ENCODE measurements at regions not wholly inside any gene's neighbourhood (a gene's known extent, or its start where the extent isn't known, plus 50 kb on each side); places are given as distances from the start of the nearest gene placed in this dataset.

DNA sequence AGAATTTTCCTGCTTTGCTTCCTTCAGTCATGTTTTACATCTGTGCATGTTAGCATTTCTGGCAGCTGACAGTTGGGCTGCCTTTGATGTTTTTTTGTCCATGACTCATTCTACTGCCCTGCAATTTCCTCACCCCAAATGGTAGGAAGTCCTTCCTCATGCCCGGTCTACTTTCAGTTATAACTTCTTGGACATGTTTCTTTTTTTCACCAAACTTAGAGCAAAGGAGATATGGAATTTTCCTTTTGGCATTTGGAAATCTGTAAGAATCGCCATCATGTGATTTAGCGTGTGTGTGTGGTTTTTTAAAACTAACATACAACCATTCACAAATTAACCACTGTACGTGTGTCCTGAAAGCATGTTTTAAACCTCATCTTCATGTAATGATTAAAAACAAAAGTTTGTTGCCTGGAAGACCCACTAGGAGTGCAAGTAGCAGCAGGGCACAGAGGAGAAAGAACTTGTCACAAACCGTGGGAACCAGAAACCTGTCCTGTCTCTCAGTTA, 430.7 kb upstream of the CFAP20DC start:
- DNase-seq: no peak
- in situ Hi-C loops (cut with MboI; ENCODE audit: low pct_unique_long_range_greater_than_20kb, low sequenced_read_pairs): no loop called here

- DNase-seq: no peak
- in situ Hi-C loops (cut with MboI; ENCODE audit: low pct_unique_long_range_greater_than_20kb, low sequenced_read_pairs): no loop called here
Observed at GRCh38 chr3:59473636-59474035, 423.8 kb upstream of the CFAP20DC start.

DNA sequence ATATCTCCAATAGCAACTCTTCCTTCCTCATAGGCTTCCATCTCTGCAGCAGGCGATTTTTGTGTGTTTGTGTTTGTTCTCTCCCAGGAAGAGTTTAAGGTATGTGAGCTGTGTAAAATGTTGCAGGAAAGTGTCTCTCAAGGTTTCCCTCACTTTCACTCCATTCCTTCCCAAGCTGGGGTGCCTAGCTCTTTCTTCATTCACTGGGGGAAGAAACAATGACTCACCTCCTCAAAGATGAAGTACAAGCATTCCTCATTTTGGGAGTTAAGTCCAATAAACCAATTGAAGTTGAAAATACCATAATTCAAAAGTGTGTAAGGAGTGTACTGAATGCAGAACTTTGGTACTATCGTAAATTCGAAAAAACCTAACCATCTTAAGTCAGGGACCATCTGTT, 422.7 kb upstream of the CFAP20DC start:
- DNase-seq: no peak
- in situ Hi-C loops (cut with MboI; ENCODE audit: low pct_unique_long_range_greater_than_20kb, low sequenced_read_pairs): no loop called here

GRCh38 chr3:59469948-59470723, 420.3 kb upstream of the CFAP20DC start:
- no peak for DNase-seq

DNA sequence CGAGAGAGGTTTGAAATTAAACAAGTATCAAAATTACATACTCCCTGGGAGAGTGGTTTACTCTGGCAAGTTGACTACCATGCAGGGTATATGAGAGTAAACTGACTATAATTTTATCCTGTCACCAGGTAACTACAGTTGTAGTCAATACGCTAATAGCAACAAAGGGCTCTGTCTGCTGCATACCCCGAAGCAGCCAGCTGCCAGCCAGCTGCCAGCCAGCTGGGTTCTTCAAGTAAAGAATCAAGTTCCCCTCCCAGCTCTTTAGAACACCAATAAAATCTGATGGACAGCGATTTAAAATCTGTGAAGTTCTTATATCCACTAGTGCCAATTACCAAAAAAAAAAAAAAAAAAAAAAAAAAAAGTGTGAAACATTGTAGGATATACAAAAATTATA, 417.7 kb upstream of the CFAP20DC start:
- no peak for DNase-seq
- in situ Hi-C loops (cut with MboI; ENCODE audit: low pct_unique_long_range_greater_than_20kb, low sequenced_read_pairs): no loop called here

More at GRCh38 chr3:59469948-59470723, 420.3 kb upstream of the CFAP20DC start:
- in situ Hi-C loops (cut with MboI; ENCODE audit: low pct_unique_long_range_greater_than_20kb, low sequenced_read_pairs): no loop called here

DNA sequence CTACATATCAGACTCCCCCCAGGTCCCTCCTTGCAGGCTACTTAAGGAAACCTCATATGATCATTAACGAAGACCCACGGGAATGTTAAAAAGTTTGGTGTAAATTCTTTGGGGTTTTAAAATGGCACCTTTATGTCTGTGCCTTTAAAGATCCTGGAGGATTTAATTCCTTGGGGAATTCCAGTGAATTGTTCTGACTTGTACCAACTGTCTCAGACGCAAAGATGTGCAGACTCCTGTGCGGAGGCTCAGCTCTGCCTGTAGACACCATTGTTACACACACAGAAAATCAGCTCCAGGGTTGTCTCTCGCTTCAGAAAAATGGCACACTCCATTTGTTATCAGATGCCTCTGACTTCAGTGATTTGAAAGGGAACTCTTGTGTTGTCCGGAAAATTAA, 414.4 kb upstream of the CFAP20DC start:
- in situ Hi-C loops (cut with MboI; ENCODE audit: low pct_unique_long_range_greater_than_20kb, low sequenced_read_pairs): no loop called here

GRCh38 chr3:59463253-59463652, 413.4 kb upstream of the CFAP20DC start:
- in situ Hi-C loops (cut with MboI; ENCODE audit: low pct_unique_long_range_greater_than_20kb, low sequenced_read_pairs): no loop called here
- DNase-seq: no peak

More for the DNA sequence above, 414.4 kb upstream of the CFAP20DC start:
- DNase-seq: no peak

- no peak for DNase-seq
- in situ Hi-C loops (cut with MboI; ENCODE audit: low pct_unique_long_range_greater_than_20kb, low sequenced_read_pairs): no loop called here
Observed at GRCh38 chr3:59460068-59460467, 410.2 kb upstream of the CFAP20DC start.

- in situ Hi-C loops (cut with MboI; ENCODE audit: low pct_unique_long_range_greater_than_20kb, low sequenced_read_pairs): no loop called here
- no peak for DNase-seq
Observed at GRCh38 chr3:59456852-59457485, 407.1 kb upstream of the CFAP20DC start.

DNA sequence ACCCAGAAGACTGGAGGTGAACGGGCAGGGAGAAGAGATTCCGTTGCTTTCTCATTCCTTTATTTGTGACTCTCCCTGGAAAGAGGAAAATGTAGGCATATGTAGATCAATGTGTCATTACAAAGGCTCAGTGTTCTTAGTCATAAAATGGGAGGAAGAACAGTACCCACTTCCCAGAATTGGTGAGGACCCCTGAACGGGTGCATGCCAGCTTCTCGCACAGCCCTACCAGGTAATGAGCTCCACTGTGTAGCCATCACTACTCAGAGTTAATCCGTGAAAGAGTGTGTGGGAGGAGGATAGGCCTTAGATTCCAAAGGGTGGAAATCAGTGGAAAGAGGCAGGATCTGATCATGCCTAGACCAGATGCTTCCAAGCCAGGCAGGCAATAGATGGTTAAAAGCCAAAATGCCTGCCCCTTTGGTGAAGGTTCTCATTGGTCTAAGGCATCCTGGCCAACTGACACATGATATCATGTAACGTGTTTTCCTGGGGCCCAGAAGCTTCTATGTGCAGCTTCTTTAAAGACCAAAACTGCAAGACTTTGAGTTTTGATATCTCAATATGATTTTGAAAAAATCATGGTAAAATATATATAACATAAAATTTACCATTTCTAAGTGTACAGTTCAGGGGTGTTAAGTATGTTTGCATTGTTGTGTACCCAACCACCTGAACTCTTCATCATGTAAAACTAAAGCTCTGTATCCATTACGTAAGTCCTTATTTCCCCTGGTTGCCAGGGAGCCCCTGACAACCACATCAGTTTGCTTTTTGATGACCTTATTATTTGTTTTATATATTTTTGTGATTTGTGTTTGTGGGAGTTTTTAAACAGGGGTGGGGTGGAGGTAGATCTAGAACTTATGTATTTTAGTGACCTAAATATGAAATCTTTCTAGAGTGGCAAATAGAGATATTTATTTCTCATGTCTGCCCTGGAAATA, 402.2 kb upstream of the CFAP20DC start:
- no peak for DNase-seq

GRCh38 chr3:59450946-59451763, 401.3 kb upstream of the CFAP20DC start:
- in situ Hi-C loops (cut with MboI; ENCODE audit: low pct_unique_long_range_greater_than_20kb, low sequenced_read_pairs): no loop called here
- DNase-seq: no peak

More for the DNA sequence above, 402.2 kb upstream of the CFAP20DC start:
- in situ Hi-C loops (cut with MboI; ENCODE audit: low pct_unique_long_range_greater_than_20kb, low sequenced_read_pairs): no loop called here

GRCh38 chr3:59450437-59450836, 400.6 kb upstream of the CFAP20DC start:
- DNase-seq: no peak
- in situ Hi-C loops (cut with MboI; ENCODE audit: low pct_unique_long_range_greater_than_20kb, low sequenced_read_pairs): no loop called here

DNA sequence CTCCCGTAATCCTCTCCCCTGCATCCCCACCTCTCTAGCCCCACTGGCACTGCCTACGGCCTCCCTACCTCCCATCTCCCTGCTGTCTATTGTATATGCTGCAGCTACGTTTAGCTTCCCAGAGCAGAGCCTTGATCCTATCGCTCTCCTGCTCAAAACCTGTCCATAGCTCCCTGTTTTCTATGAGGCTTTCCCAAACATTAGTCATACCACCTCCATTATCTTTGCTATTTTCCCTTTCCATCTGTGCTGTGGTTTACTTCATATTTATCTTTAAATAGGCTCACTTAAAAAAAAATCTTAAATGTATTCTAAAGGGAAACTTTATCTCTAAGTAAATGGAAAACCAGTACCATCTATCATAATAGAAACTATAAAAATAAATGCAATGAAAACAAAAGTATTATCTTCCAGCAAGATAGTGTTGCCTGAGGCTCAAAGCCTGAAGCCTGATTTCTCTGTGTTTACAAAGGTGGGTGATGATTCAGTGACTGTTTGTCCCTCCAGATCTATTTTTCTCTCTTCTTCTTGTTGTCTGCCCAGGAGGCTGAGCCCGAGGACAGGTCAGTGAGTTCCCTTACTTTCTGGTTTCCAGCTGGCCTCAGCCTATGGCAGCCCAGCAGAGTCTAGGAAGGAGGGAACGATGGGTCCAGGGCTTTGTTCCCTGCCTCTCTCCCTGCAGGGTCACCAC, 397.1 kb upstream of the CFAP20DC start:
- DNase-seq: no peak

GRCh38 chr3:59444676-59445075, 394.9 kb upstream of the CFAP20DC start:
- DNase-seq: no peak
- in situ Hi-C loops (cut with MboI; ENCODE audit: low pct_unique_long_range_greater_than_20kb, low sequenced_read_pairs): no loop called here

More for the DNA sequence above, 397.1 kb upstream of the CFAP20DC start:
- in situ Hi-C loops (cut with MboI; ENCODE audit: low pct_unique_long_range_greater_than_20kb, low sequenced_read_pairs): no loop called here

DNA sequence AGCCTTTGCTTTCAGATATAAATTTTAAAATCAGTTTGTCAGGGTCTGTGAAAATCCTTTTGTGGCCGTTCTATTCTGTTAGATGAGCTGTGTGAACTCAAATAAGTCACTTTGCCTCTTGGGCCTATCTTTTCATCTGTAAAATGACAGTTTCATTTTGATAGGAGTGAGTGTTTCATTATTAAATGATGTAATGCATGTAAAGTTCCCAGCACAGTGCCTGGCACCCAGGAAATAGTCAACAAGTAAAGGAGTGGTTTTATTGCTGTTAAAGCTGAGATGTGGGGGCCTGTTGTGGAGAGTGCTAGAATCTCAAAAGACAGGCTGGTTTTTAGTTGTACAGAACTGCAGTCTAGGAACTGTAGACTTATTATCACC, 394.5 kb upstream of the CFAP20DC start:
- no peak for DNase-seq
- in situ Hi-C loops (cut with MboI; ENCODE audit: low pct_unique_long_range_greater_than_20kb, low sequenced_read_pairs): no loop called here

DNA sequence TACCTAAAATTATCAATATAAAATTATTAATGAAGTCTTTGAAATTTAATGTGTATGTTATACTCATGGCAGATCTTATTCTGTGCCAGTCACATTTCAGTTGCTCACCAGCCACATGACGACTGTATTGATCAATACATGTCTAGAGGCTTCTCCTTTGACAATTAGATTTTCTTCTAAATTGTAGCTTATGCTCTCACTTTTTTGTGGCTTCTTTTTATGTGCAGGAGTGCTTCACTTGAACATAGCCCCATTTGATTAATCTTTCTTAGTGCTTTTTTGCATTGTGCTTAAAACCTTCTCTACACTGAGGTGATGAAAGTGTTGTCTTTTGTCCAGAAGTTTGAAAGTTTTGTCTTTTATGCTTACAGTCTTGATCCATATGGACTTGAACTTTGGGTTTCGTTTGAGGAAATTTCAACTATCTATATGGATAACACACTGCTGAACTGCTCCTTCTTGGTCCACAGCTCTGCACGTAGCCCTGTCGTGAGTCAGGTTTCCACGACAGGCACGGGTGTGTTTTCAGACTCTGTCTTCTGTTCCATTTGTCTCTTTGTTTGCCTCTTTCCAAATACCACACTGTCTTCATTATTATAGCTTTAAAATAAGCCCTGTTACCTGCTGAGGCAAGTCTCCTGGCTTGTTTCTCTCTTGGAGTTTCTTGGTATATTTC, 393.9 kb upstream of the CFAP20DC start:
- in situ Hi-C loops (cut with MboI; ENCODE audit: low pct_unique_long_range_greater_than_20kb, low sequenced_read_pairs): no loop called here

GRCh38 chr3:59442046-59442445, 392.2 kb upstream of the CFAP20DC start:
- in situ Hi-C loops (cut with MboI; ENCODE audit: low pct_unique_long_range_greater_than_20kb, low sequenced_read_pairs): no loop called here

More for the DNA sequence above, 393.9 kb upstream of the CFAP20DC start:
- no peak for DNase-seq

More at GRCh38 chr3:59442046-59442445, 392.2 kb upstream of the CFAP20DC start:
- DNase-seq: no peak

Data from KBM-7 (cell line).